Activated CD8-positive, alpha-beta T cell treated with anti-CD3 and anti-CD28 coated beads for 36 hours (primary cell): ENCODE measurements at regions not wholly inside any gene's neighbourhood (a gene's known extent, or its start where the extent isn't known, plus 50 kb on each side); places are given as distances from the start of the nearest gene placed in this dataset.
A peak's percentile ranks its signal among the peaks of the same experiment; 100 is the strongest.

Source experiments
- ATAC-seq: fragments of 200-7000 bp; cut with Tn5 transposase; one replicate; pipeline ENCODE4 v1.10.0; 2021; ENCODE audit warnings: mild to moderate bottlenecking, moderate library complexity
- CTCF ChIA-PET: fragments of 350-600 bp; sonication (Branson Sonifier 250); formaldehyde crosslinking; loops from one replicate; lab custom pipeline; 2021; ENCODE audit warnings: antibody characterized with exemption; lab: Charles Lee
- POLR2A ChIA-PET: fragments of 350-600 bp; sonication (Branson Sonifier 250); formaldehyde crosslinking; loops from one replicate; lab custom pipeline; 2021; ENCODE audit warnings: antibody characterized with exemption; lab: Charles Lee
- DNase-seq: peaks from one replicate; pipeline ENCODE4 v3.0.0-alpha.2; 2020
- H3K27ac Mint-ChIP-seq: one replicate; pipeline ENCODE4 v1.8.0; 2021; ENCODE audit warnings: mild to moderate bottlenecking, mixed read lengths
- H3K27me3 Mint-ChIP-seq: one replicate; pipeline ENCODE4 v1.8.0; 2021; ENCODE audit warnings: mixed read lengths
- H3K36me3 Mint-ChIP-seq: one replicate; pipeline ENCODE4 v1.8.0; 2021; ENCODE audit warnings: low read depth, mixed read lengths
- H3K4me1 Mint-ChIP-seq: one replicate; pipeline ENCODE4 v1.8.0; 2021; ENCODE audit warnings: low read depth, mixed read lengths
- H3K4me3 Mint-ChIP-seq: one replicate; pipeline ENCODE4 v1.8.0; 2021; ENCODE audit warnings: mild to moderate bottlenecking, moderate library complexity, mixed read lengths
- H3K9me3 Mint-ChIP-seq: one replicate; pipeline ENCODE4 v1.8.0; 2021; ENCODE audit warnings: mixed read lengths
- intact Hi-C: fragments of 100-400 bp; cut with micrococcal nuclease; formaldehyde crosslinking; loops from one replicate; pipeline ENCODE4 v1.10.0; 2022
- TF ChIP-seq, protein P1 (sequence below): fragments of 200-600 bp; IDR thresholded peaks from one replicate; pipeline ENCODE4 v1.8.0; 2022; ENCODE audit warnings: antibody characterized with exemption, mild to moderate bottlenecking

DNA sequence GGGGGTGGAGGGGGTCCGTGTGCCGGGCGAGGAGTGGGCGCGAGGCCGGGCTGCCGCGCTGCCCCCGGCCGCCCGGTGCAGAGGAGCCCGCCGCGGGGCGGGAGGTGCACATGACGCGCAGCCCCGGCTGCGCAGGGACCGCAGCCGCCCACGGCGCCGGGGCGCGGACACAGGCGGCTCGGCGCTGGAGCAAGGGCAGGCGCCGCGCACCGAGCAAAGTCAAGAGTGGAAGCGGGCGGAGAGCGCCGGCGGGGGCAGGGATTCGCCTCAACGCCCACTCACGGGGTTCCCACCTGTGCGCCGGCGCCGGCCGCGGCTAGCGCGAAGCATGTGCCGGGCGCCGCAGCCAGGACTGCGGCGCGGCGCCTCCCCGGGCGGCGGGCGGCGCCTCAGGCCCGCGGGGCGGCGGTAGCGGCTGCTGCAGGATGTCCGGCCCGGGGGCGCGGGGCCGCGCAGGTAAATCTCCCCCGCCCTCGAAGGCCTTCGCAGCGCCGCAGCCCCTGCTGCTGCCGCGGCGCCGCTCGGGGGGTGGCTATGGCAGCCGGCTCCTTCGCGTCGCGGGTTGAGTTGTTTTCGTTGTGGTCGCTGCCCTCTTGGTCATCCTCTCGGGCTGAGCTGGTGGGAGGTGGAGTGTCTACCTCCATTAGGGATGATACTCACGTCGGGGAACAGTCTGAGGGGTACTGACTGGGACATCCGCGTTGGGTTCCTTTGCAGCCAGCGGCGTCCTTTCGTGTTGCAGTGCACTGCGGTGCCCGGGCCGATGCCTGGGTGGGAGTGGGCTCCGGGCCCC is 216.3 kb upstream of the DTNA start:
- POLR2A ChIA-PET, result no interaction called here

DNA sequence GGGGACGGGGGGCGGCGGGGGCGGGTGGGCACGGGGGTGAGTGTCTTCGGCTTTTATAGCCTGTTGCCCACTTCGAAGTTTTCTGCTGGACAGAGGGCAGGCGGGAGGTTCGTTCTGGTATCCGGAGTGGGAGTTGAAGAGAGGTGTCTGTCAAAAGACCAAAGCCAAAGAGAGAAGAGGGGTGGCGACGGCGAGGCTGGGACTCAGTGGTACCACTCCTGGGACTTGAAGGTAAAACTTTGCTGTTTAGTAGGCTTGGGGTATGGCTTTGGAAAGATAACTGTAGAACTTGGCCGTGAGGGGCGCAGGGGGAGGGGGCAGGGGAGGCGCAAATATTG is 215.8 kb upstream of the DTNA start:
- Mint-ChIP-seq H3K27ac (no peak overlapping the region), H3K4me1 (peaks cover 4% of the 10 kb centered on the region), H3K4me3 (no peak overlapping the region), H3K27me3 (peaks cover 31% of the 10 kb centered on the region), H3K36me3 (no peaks in the 10 kb centered on the region), H3K9me3 (peaks cover 1% of the 10 kb centered on the region)
- POLR2A ChIA-PET, result no interaction called here
- CTCF ChIA-PET, result no interaction called here
- TF ChIP-seq, protein P1, sequence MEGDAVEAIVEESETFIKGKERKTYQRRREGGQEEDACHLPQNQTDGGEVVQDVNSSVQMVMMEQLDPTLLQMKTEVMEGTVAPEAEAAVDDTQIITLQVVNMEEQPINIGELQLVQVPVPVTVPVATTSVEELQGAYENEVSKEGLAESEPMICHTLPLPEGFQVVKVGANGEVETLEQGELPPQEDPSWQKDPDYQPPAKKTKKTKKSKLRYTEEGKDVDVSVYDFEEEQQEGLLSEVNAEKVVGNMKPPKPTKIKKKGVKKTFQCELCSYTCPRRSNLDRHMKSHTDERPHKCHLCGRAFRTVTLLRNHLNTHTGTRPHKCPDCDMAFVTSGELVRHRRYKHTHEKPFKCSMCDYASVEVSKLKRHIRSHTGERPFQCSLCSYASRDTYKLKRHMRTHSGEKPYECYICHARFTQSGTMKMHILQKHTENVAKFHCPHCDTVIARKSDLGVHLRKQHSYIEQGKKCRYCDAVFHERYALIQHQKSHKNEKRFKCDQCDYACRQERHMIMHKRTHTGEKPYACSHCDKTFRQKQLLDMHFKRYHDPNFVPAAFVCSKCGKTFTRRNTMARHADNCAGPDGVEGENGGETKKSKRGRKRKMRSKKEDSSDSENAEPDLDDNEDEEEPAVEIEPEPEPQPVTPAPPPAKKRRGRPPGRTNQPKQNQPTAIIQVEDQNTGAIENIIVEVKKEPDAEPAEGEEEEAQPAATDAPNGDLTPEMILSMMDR, result no peak
- DNase-seq, result no peak
- intact Hi-C loops, result no loop called here
- no peak for ATAC-seq

More for the DNA sequence above, 216.3 kb upstream of the DTNA start:
- H3K9me3 Mint-ChIP-seq, result peaks cover 1% of the 10 kb centered on the region
- H3K27ac Mint-ChIP-seq, result no peak overlapping the region
- H3K4me1 Mint-ChIP-seq, result peaks cover 4% of the 10 kb centered on the region
- no peak overlapping the region for H3K4me3 Mint-ChIP-seq
- TF ChIP-seq, protein P1, result no peak
- peak; percentile 33 for DNase-seq
- intact Hi-C loops, result no loop called here
- peaks cover 31% of the 10 kb centered on the region for H3K27me3 Mint-ChIP-seq
- CTCF ChIA-PET, result no interaction called here
- no peaks in the 10 kb centered on the region for H3K36me3 Mint-ChIP-seq
- ATAC-seq, result peak; percentile 71

DNA sequence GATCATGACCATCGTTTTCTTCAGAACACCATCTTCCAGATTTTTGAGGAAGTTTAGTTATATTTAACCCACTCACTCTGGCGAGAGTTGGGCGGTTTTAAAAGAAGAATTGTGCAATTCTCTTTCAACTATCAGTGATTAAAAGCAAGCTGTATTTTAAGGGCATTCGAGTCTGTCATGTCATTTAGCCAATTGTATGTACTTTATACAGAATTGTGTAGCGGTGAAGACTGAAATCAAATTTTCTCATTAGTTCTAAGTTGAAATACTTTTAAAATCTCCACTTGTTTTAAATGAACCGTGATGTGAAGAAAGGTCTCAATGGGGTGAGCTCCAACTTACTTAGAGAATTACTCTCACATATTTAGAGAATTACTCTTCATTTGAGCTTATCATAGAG is 214.6 kb upstream of the DTNA start:
- Mint-ChIP-seq H3K4me1 (peaks cover 4% of the 10 kb centered on the region), H3K27me3 (peaks cover 31% of the 10 kb centered on the region), H3K27ac (no peak overlapping the region), H3K4me3 (no peak overlapping the region), H3K36me3 (no peaks in the 10 kb centered on the region), H3K9me3 (peaks cover 1% of the 10 kb centered on the region)
- ChIA-PET POLR2A (no interaction called here), CTCF (no interaction called here)
- ATAC-seq, result no peak
- TF ChIP-seq, protein P1, result no peak
- intact Hi-C loops, result no loop called here
- no peak for DNase-seq

DNA sequence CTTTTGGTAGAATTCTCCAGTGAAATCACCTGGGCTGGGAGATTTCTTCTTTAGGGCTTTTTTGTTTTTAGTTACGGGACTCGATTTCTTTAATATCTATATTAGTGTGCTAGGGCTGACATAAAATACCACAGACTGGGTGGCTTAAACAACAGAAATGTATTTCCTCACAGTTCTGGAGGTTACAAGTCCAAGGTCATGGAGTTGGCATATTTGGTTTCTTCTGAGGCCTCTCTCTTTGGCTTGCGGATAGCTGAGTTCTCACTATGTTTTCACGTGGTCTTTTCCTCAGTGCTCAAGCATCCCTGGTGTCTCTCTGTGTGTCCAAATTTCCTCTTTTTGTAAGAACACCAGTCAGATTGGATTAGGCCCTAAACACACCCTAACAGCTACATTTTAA is 208.5 kb upstream of the DTNA start:
- no peak overlapping the region for H3K27ac Mint-ChIP-seq
- POLR2A ChIA-PET, result no interaction called here
- H3K36me3 Mint-ChIP-seq, result no peaks in the 10 kb centered on the region
- H3K4me1 Mint-ChIP-seq, result no peaks in the 10 kb centered on the region
- no peaks in the 10 kb centered on the region for H3K27me3 Mint-ChIP-seq
- ATAC-seq (no peak), DNase-seq (no peak)
- intact Hi-C loops, result no loop called here
- TF ChIP-seq, protein P1, result no peak
- H3K4me3 Mint-ChIP-seq, result no peak overlapping the region
- peaks cover 5% of the 10 kb centered on the region for H3K9me3 Mint-ChIP-seq
- CTCF ChIA-PET, result no interaction called here

DNA sequence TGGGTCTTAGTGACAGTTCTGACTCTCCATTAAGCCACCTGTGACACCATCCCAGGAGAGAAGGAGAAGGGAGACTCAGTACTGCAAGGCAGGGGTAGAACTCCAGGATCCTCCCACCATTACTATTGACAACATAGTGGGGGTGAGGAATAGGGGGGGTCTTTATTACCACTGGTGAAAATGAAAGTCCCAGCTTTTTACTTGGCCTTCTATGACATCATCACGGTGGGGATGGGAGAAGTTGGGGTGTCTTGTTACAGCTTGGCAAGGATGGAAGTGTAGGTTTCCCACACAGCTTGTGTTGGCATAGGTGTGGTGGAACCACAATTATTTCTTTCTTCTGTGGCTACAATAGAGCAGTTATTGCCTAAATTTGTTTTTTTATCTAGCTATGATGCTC is 203.9 kb upstream of the DTNA start:
- Mint-ChIP-seq H3K4me1 (no peaks in the 10 kb centered on the region), H3K27ac (no peak overlapping the region), H3K36me3 (no peaks in the 10 kb centered on the region), H3K27me3 (no peaks in the 10 kb centered on the region), H3K4me3 (no peak overlapping the region), H3K9me3 (peaks cover 5% of the 10 kb centered on the region)
- CTCF ChIA-PET, result no interaction called here
- DNase-seq, result no peak
- ATAC-seq, result no peak
- TF ChIP-seq, protein P1, result no peak
- POLR2A ChIA-PET, result no interaction called here
- intact Hi-C loops, result no loop called here
